Endothelial cell of umbilical vein (primary cell): ENCODE measurements at regions not wholly inside any gene's neighbourhood (a gene's known extent, or its start where the extent isn't known, plus 50 kb on each side); places are given as distances from the start of the nearest gene placed in this dataset.
"Not testable (repeated sequence)": the region's sequence is repeated elsewhere in the genome, so short reads cannot be mapped to it uniquely, and the experiment has no call there.

ENCODE experiments used
- EZH2 ChIP-seq: IDR thresholded peaks from 2 replicates; pipeline ENCODE4 v1.6.1; 2012; ENCODE audit warnings: borderline replicate concordance, low read depth, mild to moderate bottlenecking, moderate library complexity, low read length, inconsistent platforms; ENCODE audit not compliant: severe bottlenecking
- MYC ChIP-seq: IDR thresholded peaks from one replicate; pipeline ENCODE4 v1.6.1; 2011; ENCODE audit warnings: mild to moderate bottlenecking, low read depth, low read length
- POLR2A ChIP-seq: IDR thresholded peaks from 2 replicates; pipeline ENCODE4 v1.6.1; 2012; ENCODE audit warnings: low read depth, mild to moderate bottlenecking, control low read depth, low read length
- POLR2AphosphoS5 ChIP-seq: IDR thresholded peaks from 2 replicates; pipeline ENCODE4 v1.6.1; 2012; ENCODE audit warnings: low read depth, mild to moderate bottlenecking, control low read depth, low read length, moderate library complexity; ENCODE audit not compliant: insufficient read depth
- TF ChIP-seq, protein P1 (sequence below), 2 donors: IDR thresholded peaks; 1 replicate in 1 of 2; 2 replicates in 1 of 2; pipeline ENCODE4 v1.5.1; 2011; ENCODE audit warnings: low read length in 2 of 2, mild to moderate bottlenecking in 2 of 2, moderate library complexity in 2 of 2, control low read depth in 1 of 2, inconsistent platforms in 1 of 2, low read depth in 1 of 2; ENCODE audit not compliant: insufficient read depth in 1 of 2; ENCODE audit errors: extremely low read depth in 1 of 2
- TF ChIP-seq, protein P2 (sequence below): IDR thresholded peaks from 2 replicates; pipeline ENCODE4 v1.6.1; 2011; ENCODE audit not compliant: insufficient read depth, insufficient read length

DNA sequence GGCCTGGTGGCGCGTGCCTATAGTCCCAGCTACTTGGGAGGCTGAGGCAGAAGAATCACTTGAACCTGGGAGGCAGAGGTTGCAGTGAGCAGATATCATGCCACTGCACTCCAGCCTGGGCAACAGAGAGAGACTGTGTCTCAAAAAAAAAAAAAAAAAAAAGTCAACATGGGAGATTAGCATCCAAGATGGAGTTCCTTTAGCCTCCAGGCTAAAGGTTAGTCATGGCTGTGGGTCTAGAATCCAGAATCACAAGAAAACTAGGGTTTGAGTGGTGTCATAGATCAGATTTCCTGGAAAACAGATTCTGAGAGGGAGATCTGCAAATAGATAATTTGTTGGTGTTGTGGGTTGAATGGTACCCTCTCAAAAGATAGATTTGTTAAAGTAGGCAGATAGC lies 117.2 kb downstream of the CD24 start:
- TF ChIP-seq, protein P1, sequence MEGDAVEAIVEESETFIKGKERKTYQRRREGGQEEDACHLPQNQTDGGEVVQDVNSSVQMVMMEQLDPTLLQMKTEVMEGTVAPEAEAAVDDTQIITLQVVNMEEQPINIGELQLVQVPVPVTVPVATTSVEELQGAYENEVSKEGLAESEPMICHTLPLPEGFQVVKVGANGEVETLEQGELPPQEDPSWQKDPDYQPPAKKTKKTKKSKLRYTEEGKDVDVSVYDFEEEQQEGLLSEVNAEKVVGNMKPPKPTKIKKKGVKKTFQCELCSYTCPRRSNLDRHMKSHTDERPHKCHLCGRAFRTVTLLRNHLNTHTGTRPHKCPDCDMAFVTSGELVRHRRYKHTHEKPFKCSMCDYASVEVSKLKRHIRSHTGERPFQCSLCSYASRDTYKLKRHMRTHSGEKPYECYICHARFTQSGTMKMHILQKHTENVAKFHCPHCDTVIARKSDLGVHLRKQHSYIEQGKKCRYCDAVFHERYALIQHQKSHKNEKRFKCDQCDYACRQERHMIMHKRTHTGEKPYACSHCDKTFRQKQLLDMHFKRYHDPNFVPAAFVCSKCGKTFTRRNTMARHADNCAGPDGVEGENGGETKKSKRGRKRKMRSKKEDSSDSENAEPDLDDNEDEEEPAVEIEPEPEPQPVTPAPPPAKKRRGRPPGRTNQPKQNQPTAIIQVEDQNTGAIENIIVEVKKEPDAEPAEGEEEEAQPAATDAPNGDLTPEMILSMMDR (IDR thresholded peaks at IDR 0.05; ENCODE audit: extremely low read depth in 1 of 2, insufficient read depth in 1 of 2, low read depth in 1 of 2, low read length in 2 of 2), result not testable (repeated sequence)
- TF ChIP-seq, protein P2, sequence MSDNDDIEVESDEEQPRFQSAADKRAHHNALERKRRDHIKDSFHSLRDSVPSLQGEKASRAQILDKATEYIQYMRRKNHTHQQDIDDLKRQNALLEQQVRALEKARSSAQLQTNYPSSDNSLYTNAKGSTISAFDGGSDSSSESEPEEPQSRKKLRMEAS, result not testable (repeated sequence)
- TF ChIP-seq POLR2AphosphoS5, POLR2A, EZH2, MYC: not testable (repeated sequence)
